HG02981 (cell line): ENCODE measurements at regions not wholly inside any gene's neighbourhood (a gene's known extent, or its start where the extent isn't known, plus 50 kb on each side); places are given as distances from the start of the nearest gene placed in this dataset.
"Not testable (repeated sequence)": the region's sequence is repeated elsewhere in the genome, so short reads cannot be mapped to it uniquely, and the experiment has no call there.

ENCODE experiments used
- ATAC-seq: cut with Tn5 transposase; IDR thresholded peaks from one replicate; pipeline ENCODE4 v1.9.1; 2021; ENCODE audit warnings: mild to moderate bottlenecking, moderate library complexity; ENCODE audit not compliant: unreplicated experiment

GRCh38 chr18:51447351-51448342 lies 250.2 kb upstream of the MEX3C start:
- ATAC-seq, result no peak

GRCh38 chr18:51448949-51449348 lies 251.5 kb upstream of the MEX3C start:
- ATAC-seq, result no peak

GRCh38 chr18:51453594-51453993 lies 256.1 kb upstream of the MEX3C start:
- ATAC-seq, result no peak

- no peak for ATAC-seq
Measured at GRCh38 chr18:51458861-51459260, 261.4 kb upstream of the MEX3C start.

GRCh38 chr18:51461956-51462355 lies 264.5 kb upstream of the MEX3C start:
- ATAC-seq, result no peak

GRCh38 chr18:51463483-51464136 lies 266.1 kb upstream of the MEX3C start:
- no peak for ATAC-seq

- no peak for ATAC-seq
Measured at GRCh38 chr18:51478908-51479307, 281.4 kb upstream of the MEX3C start.

GRCh38 chr18:51479736-51480135 lies 282.3 kb upstream of the MEX3C start:
- no peak for ATAC-seq

GRCh38 chr18:51480407-51481261 lies 283.2 kb upstream of the MEX3C start:
- no peak for ATAC-seq

GRCh38 chr18:51486735-51487366 lies 289.4 kb upstream of the MEX3C start:
- ATAC-seq, result no peak

- no peak for ATAC-seq
Measured at GRCh38 chr18:51490417-51490816, 292.9 kb upstream of the MEX3C start.

GRCh38 chr18:51490860-51491259 lies 293.4 kb upstream of the MEX3C start:
- ATAC-seq, result no peak

GRCh38 chr18:51491678-51492372 lies 294.3 kb upstream of the MEX3C start:
- no peak for ATAC-seq

- ATAC-seq, result no peak
Measured at GRCh38 chr18:51498085-51498855, 300.8 kb upstream of the MEX3C start.

- no peak for ATAC-seq
Measured at GRCh38 chr18:51503351-51503750, 305.9 kb upstream of the MEX3C start.

- ATAC-seq, result no peak
Measured at GRCh38 chr18:51506811-51507210, 309.3 kb upstream of the MEX3C start.

GRCh38 chr18:51508410-51508809 lies 310.9 kb upstream of the MEX3C start:
- ATAC-seq, result not testable (repeated sequence)

- no peak for ATAC-seq
Measured at GRCh38 chr18:51510020-51510419, 312.5 kb upstream of the MEX3C start.

- ATAC-seq, result no peak
Measured at GRCh38 chr18:51513517-51513916, 316.0 kb upstream of the MEX3C start.
